ENCODE measurements at regions not wholly inside any gene's neighbourhood (a gene's known extent, or its start where the extent isn't known, plus 50 kb on each side); places are given as distances from the start of the nearest gene placed in this dataset.

DNA sequence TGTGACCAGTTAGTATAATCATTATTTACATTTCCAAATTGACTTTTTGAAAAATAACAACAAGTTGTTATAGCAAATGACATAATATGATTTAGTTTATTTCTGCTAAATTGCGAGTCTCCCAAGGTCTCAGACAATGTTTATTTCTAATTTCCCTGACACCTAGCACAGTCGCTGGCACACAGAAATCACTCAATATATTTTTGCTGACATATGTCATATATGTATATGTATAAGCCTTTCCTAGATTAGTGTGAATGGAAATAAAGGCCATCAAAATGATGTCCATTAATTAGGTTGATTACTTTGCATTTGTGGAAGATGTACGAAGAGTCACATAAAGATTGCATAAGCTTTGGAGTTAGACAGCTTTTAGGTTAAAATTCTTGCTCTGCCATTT is 136.7 kb upstream of the CDH2 start:
- ATAC-seq (ENCODE audit: low read depth): no peak
- Mint-ChIP-seq H3K4me3 (no peak overlapping the region), H3K27ac (no peak overlapping the region), H3K27me3 (no peaks in the 10 kb centered on the region), H3K36me3 (ENCODE audit: low read depth) (no peaks in the 10 kb centered on the region), H3K4me1 (no peaks in the 10 kb centered on the region), H3K9me3 (peaks cover 4% of the 10 kb centered on the region)
- TF ChIP-seq, protein P1, sequence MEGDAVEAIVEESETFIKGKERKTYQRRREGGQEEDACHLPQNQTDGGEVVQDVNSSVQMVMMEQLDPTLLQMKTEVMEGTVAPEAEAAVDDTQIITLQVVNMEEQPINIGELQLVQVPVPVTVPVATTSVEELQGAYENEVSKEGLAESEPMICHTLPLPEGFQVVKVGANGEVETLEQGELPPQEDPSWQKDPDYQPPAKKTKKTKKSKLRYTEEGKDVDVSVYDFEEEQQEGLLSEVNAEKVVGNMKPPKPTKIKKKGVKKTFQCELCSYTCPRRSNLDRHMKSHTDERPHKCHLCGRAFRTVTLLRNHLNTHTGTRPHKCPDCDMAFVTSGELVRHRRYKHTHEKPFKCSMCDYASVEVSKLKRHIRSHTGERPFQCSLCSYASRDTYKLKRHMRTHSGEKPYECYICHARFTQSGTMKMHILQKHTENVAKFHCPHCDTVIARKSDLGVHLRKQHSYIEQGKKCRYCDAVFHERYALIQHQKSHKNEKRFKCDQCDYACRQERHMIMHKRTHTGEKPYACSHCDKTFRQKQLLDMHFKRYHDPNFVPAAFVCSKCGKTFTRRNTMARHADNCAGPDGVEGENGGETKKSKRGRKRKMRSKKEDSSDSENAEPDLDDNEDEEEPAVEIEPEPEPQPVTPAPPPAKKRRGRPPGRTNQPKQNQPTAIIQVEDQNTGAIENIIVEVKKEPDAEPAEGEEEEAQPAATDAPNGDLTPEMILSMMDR (IDR thresholded peaks at IDR 0.05): no peak
- no peak for DNase-seq
- CTCF ChIA-PET: no interaction called here
- intact Hi-C loops (cut with micrococcal nuclease): no loop called here
- POLR2A ChIA-PET: no interaction called here

DNA sequence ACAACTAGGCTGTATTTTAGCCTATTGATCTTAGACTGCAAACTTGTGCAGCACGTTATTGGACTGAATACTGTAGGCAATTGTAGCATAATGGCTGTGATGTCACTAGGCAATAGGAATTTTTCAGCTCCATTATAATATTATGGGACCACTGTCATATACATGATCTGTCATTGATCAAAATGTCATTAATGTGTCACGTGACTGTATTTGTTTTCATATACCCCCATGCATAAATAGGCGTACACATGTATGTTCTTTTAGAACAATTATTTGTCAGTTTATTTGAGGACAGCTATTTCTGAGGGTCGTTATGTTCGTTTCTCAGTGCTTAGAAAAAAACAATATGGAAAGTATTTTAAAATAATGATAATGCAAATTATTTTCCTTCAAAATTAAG is 111.9 kb upstream of the CDH2 start:
- H3K27ac Mint-ChIP-seq: no peak overlapping the region
- peaks cover 7% of the 10 kb centered on the region for H3K9me3 Mint-ChIP-seq
- H3K27me3 Mint-ChIP-seq: no peaks in the 10 kb centered on the region
- no peaks in the 10 kb centered on the region for H3K36me3 Mint-ChIP-seq (ENCODE audit: low read depth)
- POLR2A ChIA-PET: no interaction called here
- TF ChIP-seq, protein P1 (IDR thresholded peaks at IDR 0.05): no peak
- ATAC-seq (ENCODE audit: low read depth) (no peak), DNase-seq (no peak)
- CTCF ChIA-PET: no interaction called here
- intact Hi-C loops (cut with micrococcal nuclease): no loop called here
- no peaks in the 10 kb centered on the region for H3K4me1 Mint-ChIP-seq
- H3K4me3 Mint-ChIP-seq: no peak overlapping the region

DNA sequence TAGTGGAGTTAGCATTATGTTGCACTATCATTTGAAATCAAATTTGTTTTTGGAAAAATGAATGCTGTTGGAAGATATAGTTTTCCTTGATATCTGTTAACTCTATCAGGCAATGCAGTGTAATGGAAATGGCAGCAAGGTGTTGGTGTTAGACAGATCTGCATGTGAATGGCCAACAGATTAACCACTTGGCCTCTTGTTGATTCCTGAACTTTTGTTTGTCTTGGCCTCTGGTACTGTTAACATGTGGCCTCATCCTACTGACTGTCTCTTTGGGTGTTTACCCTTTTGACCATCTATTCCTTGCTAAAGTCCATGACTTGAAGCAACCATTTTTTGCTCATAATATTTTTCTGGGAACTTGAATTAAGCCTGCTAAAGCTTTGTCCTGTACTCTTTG is 110.2 kb upstream of the CDH2 start:
- TF ChIP-seq, protein P1 (IDR thresholded peaks at IDR 0.05): no peak
- ChIA-PET CTCF (no interaction called here), POLR2A (no interaction called here)
- intact Hi-C loops (cut with micrococcal nuclease): no loop called here
- no peaks in the 10 kb centered on the region for H3K27me3 Mint-ChIP-seq
- H3K27ac Mint-ChIP-seq: no peak overlapping the region
- H3K4me3 Mint-ChIP-seq: no peak overlapping the region
- no peaks in the 10 kb centered on the region for H3K4me1 Mint-ChIP-seq
- H3K9me3 Mint-ChIP-seq: peaks cover 6% of the 10 kb centered on the region
- H3K36me3 Mint-ChIP-seq (ENCODE audit: low read depth): no peaks in the 10 kb centered on the region
- DNase-seq: no peak
- no peak for ATAC-seq (ENCODE audit: low read depth)

DNA sequence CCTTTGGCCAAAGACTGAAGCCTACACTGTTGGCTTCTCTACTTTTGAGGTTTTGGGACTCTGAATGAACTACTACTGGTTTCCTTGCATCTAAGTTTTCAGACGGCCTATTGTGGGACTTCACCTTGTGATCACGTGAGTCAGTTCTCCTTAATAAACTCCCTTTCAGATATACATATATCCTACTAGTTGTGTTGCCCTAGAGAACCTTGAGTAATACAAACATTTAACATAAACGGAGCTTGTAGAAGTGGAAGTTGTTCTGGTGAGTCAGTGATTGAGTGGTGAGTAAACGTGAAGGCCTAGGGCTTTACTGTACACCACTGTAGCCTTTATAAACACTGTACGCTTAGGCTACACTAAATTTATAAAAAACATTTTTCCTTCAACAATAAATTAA is 107.2 kb upstream of the CDH2 start:
- intact Hi-C loops (cut with micrococcal nuclease): no loop called here
- no peak for DNase-seq
- Mint-ChIP-seq H3K36me3 (ENCODE audit: low read depth) (no peaks in the 10 kb centered on the region), H3K4me3 (no peak overlapping the region), H3K4me1 (no peaks in the 10 kb centered on the region), H3K9me3 (peaks cover 2% of the 10 kb centered on the region), H3K27me3 (no peaks in the 10 kb centered on the region), H3K27ac (no peak overlapping the region)
- CTCF ChIA-PET: no interaction called here
- ATAC-seq (ENCODE audit: low read depth): no peak
- POLR2A ChIA-PET: no interaction called here
- TF ChIP-seq, protein P1 (IDR thresholded peaks at IDR 0.05): no peak

DNA sequence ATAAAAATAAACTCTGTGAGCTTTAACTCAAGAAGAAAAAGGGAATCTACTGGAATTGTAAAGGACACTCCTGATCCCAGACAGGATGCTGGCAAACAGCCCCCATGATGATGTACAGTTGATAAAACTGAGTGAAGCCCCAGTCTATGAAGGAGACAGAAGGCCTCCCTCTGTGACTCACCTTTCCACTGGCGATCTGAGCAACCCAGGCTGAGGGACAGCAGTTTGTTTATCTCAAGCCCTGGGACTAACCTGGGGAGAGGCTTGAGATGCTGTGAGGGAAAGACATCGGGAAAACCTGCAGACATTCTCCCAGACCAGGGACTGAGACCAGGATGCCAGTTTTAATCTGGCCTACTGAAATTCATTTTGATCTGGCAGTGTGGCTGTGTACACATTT is 104.5 kb upstream of the CDH2 start:
- intact Hi-C loops (cut with micrococcal nuclease): no loop called here
- H3K4me3 Mint-ChIP-seq: no peak overlapping the region
- H3K9me3 Mint-ChIP-seq: peaks cover 7% of the 10 kb centered on the region
- DNase-seq: no peak
- no peaks in the 10 kb centered on the region for H3K27me3 Mint-ChIP-seq
- no peak overlapping the region for H3K27ac Mint-ChIP-seq
- no peaks in the 10 kb centered on the region for H3K36me3 Mint-ChIP-seq (ENCODE audit: low read depth)
- POLR2A ChIA-PET: no interaction called here
- CTCF ChIA-PET: no interaction called here
- ATAC-seq (ENCODE audit: low read depth): no peak
- TF ChIP-seq, protein P1 (IDR thresholded peaks at IDR 0.05): no peak
- no peaks in the 10 kb centered on the region for H3K4me1 Mint-ChIP-seq
